Epithelial cell of prostate (primary cell): ENCODE measurements at regions not wholly inside any gene's neighbourhood (a gene's known extent, or its start where the extent isn't known, plus 50 kb on each side); places are given as distances from the start of the nearest gene placed in this dataset.

Experiments used
- DNase-seq: peaks from one replicate; pipeline ENCODE4 v3.0.0-alpha.2; 2011; ENCODE audit warnings: low read depth, low spot score
- H3K27ac ChIP-seq: fragments of 450-650 bp; 2 replicates; pipeline ENCODE4 v1.5.1; 2017; ENCODE audit warnings: mild to moderate bottlenecking

- DNase-seq: no peak
- H3K27ac ChIP-seq: no peak overlapping the region
These were observed 50.5 kb upstream of the ADGRG2 start for GRCh38 chrX:19172741-19173140.

DNA sequence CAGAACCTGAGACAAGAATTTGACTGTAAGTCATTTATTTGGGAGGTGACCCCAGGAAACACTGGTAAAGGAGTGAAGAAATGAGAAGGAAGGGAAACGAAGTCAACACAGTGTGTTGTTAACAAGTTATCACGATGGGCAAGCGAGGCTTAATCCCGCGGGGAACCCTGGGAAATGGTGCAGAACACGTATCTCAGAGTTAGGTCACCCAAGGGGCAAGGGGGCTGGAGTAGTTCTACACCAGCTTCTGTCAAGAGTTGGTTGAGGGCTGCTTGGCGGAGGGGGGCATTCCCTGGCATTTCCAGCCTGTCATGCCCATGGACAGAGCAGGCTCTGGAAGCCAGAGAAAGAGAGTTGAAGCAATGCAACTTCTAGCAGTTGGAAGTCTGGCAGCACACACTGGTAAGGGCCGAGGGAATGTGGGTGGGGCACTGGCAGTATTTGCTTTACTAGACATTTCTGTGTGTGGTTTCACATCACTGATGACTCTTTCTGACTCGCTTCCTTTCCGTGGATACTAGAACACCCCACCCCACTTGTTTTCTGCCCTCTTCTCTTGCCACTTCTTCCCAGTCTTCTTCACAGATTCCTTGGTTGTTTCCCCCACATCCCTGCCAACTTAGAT is 52.2 kb upstream of the ADGRG2 start:
- peak overlapping the region; percentile 63 for H3K27ac ChIP-seq
- peak; percentile 51 for DNase-seq

DNA sequence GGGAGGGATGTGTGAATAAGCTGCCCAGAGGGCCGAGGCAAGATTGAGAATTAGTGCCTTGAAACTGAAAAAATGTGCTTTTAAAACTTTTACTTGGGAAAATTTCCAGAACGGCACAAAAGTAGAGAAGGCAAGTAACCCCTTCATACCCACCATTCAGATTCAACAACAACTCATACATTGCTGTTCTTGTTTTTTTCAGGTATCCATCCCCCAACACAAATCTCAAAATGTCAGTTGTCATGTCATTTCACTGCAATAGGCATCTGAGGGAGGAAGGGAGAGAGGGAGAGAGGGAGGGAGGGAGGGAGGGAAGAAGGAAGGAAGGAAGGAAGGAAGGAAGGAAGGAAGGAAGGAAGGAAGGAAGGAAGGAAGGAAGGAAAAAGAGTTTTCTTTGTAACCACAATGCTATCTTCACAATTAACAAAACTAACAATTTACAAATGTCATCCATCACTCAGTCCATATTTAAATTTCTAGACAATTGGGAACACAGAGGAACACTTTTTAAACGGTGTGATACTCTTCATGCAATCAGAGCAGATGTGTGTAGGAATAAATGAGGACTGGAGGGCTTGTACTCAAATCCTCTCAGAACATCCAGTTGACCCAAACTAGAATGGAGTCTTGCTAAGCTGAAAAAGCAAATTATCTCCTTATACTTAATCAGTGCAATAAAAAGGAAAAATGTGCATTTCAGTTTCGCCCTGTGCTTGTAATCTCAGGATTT is 54.8 kb upstream of the ADGRG2 start:
- DNase-seq: no peak
- H3K27ac ChIP-seq: no peak overlapping the region

GRCh38 chrX:19177721-19178120 is 55.5 kb upstream of the ADGRG2 start:
- no peak for DNase-seq
- no peak overlapping the region for H3K27ac ChIP-seq

DNA sequence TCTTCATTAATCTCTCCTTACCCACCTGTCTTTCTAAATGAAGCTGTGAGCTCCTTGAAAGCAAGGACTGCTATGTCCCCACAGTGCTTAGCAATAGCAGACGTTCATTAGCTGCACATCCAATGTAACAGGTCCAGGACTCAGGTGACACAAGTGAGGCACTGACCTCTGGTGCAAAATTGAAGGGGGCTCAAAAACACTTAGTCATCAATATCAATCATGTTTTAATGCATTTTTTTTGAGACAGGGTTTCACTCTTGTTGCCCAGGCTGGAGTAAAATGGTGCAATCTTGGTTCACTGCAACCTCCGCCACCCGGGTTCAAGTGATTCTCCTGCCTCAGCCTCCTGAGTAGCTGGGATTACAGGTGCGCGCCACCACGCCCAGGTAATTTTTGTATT is 56.1 kb upstream of the ADGRG2 start:
- no peak overlapping the region for H3K27ac ChIP-seq
- no peak for DNase-seq

- no peak for DNase-seq
These were observed 57.1 kb upstream of the ADGRG2 start for GRCh38 chrX:19179389-19179788.

DNA sequence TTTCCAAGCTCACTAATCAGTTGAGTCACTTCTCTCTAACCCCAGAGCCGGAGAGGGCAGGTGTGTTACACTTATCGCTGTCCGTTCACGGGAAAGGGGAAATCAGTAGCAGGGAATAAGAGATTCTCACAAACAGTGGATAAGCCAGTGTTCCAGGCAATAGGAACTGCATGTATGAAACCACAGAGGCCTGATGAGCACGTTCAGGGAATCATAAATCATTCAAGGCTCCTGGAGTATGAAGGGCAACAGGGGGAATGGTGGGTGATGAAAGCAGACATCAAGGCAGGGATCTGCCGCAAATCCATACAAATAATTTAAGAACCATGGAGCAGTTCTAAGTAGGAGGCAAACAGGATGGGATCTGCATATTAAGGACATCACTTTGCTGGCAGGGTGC is 59.1 kb upstream of the ADGRG2 start:
- H3K27ac ChIP-seq: no peak overlapping the region
- no peak for DNase-seq

More at GRCh38 chrX:19179389-19179788, 57.1 kb upstream of the ADGRG2 start:
- no peak overlapping the region for H3K27ac ChIP-seq

DNA sequence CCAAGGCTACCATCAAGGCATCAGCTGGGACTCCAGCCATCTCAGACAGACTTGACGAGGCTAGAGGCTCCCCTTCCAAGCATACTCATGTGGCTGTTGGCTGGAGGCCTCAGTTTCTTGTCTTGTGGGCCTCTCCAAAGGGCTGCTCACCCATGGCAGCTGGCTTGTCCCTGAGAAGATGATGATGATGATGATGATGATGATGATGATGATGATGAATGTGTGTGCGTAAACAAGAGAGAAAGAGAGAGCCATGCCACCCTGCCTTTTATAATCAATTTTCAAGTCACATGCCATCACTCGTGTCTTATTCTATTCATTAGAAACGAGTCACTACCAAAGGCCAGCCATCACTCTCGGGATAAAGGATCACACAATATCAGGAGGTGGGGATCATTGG is 60.5 kb upstream of the ADGRG2 start:
- H3K27ac ChIP-seq: no peak overlapping the region
- no peak for DNase-seq

DNA sequence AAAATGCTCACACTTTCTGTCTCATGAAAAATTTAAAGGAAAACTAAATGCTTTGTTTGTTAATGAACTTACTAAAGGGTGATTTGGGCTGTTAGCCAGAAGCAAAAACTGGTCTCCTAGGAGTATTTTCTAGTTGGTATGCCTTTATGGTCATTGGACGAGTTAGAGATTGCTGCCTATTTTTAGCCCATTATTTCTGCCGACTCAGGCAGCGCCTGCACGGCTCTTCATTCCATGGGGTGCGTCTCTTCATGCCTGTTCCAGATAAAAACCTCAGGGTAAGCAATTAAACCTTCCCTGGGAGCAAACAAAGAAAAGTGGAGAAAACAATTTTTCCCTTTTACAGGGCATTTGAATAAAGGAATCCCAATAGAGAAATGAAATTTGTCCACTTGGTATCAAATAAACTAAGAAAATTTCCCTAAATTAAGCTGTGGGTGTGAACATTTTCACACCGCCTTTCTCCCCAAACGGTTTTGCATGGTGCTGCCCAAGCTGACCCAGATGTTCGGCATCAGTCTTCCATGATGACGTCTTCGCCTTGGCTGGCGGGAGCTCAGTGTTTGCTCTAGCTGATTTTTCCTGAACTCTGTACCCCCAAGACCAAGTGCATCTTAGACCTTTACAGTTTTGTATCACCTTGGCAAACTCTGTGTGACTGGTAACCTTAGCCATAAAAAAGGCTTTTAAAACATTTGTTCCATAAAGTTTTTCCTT is 61.7 kb upstream of the ADGRG2 start:
- no peak overlapping the region for H3K27ac ChIP-seq
- no peak for DNase-seq

GRCh38 chrX:19188566-19188965 is 66.3 kb upstream of the ADGRG2 start:
- DNase-seq: no peak
- no peak overlapping the region for H3K27ac ChIP-seq

- DNase-seq: no peak
- H3K27ac ChIP-seq: no peak overlapping the region
These were observed 68.6 kb upstream of the ADGRG2 start for GRCh38 chrX:19190902-19191301.

GRCh38 chrX:19193565-19193964 is 71.3 kb upstream of the ADGRG2 start:
- no peak overlapping the region for H3K27ac ChIP-seq
- no peak for DNase-seq

DNA sequence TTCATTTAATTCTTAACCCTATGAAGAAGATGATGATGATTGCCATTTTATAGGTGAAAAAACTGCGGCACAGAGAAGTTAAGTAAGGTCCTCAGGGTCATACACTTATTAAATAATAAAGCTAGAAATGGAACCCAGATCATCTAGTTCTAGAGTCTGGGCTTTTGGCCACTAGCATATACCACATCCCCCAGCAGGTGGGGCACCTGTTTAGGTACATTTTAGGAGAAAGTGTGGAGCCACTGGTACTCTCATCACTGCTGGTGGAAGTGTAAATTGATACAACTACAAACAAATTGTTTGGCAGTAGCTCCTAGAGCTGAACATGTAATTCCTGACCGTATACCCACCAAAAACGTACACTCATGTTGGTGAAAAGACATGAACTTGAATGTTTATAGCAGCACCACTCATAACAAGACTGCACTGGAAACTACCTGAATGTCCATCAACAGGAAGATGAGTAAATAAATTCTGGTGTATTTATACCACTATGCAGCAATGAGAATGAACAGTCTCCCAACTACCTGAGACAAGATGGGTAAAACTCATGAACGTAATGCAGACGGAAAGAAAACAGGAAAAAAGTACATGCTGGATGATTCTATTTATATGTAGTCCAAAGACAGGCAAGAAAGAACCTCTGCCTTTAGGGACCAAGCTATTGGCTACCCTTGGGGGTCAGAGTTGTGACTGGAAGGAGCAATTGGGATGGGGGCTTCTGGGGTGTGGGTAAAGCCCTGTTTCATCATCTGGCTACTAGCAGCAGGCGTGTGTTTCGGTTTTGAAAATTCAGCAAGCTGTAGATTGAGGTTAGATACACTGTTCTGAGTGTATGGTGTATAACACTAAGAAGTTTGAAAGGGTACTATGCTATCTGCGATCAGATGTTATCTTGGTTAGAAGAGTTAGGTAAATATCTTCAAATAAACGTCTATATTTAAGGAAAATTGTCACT is 72.3 kb upstream of the ADGRG2 start:
- no peak for DNase-seq
- no peak overlapping the region for H3K27ac ChIP-seq

- no peak for DNase-seq
- no peak overlapping the region for H3K27ac ChIP-seq
These were observed 73.0 kb upstream of the ADGRG2 start for GRCh38 chrX:19195243-19195610.

DNA sequence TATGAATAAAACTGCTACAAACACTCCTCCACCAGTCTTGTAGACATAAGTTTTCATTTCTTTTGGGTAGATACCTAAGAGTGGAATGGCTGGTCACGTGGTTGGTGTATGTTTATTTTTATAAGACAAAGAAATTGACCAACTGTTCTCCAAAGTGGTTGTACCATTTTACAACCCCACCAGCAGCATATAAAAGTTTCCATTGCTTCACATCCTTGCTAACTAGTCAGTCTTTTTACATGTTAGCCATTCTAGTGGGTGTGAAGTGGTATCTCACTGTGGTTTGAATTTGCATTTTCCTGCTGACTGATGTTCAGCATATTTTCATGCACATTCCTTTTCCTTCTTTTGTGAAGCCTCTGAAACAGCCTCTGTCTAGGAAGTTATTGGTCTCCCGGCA is 76.2 kb upstream of the ADGRG2 start:
- DNase-seq: no peak
- no peak overlapping the region for H3K27ac ChIP-seq

GRCh38 chrX:19202171-19202570 is 79.9 kb upstream of the ADGRG2 start:
- DNase-seq: no peak
- no peak overlapping the region for H3K27ac ChIP-seq

GRCh38 chrX:19204636-19205035 is 82.4 kb upstream of the ADGRG2 start:
- H3K27ac ChIP-seq: no peak overlapping the region
- DNase-seq: no peak

- H3K27ac ChIP-seq: no peak overlapping the region
- DNase-seq: no peak
These were observed 89.8 kb upstream of the ADGRG2 start for GRCh38 chrX:19212037-19212436.

DNA sequence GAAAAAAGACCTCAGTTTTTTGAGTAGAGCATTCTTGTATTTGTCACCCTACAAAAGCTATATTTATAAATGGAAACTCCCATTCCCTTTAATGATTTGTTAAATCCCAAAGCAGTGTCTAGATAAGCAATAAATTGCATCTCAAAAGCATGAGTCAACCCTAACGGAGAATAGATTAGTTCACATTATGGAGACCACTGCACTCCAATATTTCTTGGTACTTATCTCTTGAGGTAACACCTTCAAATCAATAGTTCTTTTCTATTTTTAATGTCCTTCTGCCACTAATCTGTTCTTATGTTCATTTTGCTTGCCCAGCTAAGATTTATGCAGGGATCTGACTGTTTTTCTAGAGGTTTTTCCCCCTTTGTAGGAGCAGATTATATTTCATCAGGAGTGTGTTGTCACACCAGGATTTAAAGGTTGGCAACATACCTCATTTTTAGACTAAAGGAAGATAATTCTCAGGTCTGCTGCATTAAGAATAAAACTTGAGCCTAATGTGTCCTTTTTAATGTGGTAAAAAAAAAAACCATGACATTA is 91.4 kb upstream of the ADGRG2 start:
- no peak overlapping the region for H3K27ac ChIP-seq
- DNase-seq: no peak

- H3K27ac ChIP-seq: no peak overlapping the region
- DNase-seq: no peak
These were observed 92.0 kb upstream of the ADGRG2 start for GRCh38 chrX:19214311-19214710.
